ENCODE measurements at regions not wholly inside any gene's neighbourhood (a gene's known extent, or its start where the extent isn't known, plus 50 kb on each side); places are given as distances from the start of the nearest gene placed in this dataset.
"Not testable (repeated sequence)": the region's sequence is repeated elsewhere in the genome, so short reads cannot be mapped to it uniquely, and the experiment has no call there.

- no peak for TF ChIP-seq TARDBP (CRISPR knock-in tag; IDR thresholded peaks at IDR 0.05)
- no peak for TF ChIP-seq ATRX (CRISPR knock-in tag; IDR thresholded peaks at IDR 0.05; ENCODE audit: borderline replicate concordance)
- TF ChIP-seq ZNF703 (CRISPR knock-in tag; IDR thresholded peaks at IDR 0.05; ENCODE audit: borderline replicate concordance), result no peak
- no peak for TF ChIP-seq RXRA (CRISPR knock-in tag; IDR thresholded peaks at IDR 0.05)
- no peak for TF ChIP-seq KLF11 (CRISPR knock-in tag; IDR thresholded peaks at IDR 0.05)
- no peak for TF ChIP-seq BCLAF1 (IDR thresholded peaks at IDR 0.05)
- no peak for TF ChIP-seq ZNF768 (CRISPR knock-in tag; IDR thresholded peaks at IDR 0.05)
- no peak for TF ChIP-seq SRSF4 (IDR thresholded peaks at IDR 0.05; ENCODE audit: low read depth, low read length, poor library complexity, severe bottlenecking)
- TF ChIP-seq CHCHD3 (CRISPR knock-in tag; IDR thresholded peaks at IDR 0.05), result no peak
- TF ChIP-seq MBD4 (IDR thresholded peaks at IDR 0.05; ENCODE audit: borderline replicate concordance, low read length), result no peak
- TF ChIP-seq ZNF30 (CRISPR knock-in tag; IDR thresholded peaks at IDR 0.05), result no peak
Measured at GRCh38 chr18:22067682-22068081, 101.7 kb upstream of the GATA6 start (continued).

GRCh38 chr18:22068784-22069183, 100.6 kb upstream of the GATA6 start:
- FAIRE-seq; H2AFZ ChIP-seq (ENCODE audit: low read length); H3K4me3 ChIP-seq (replicated peaks in 1 of 3; ENCODE audit: insufficient read depth in 1 of 3, low read depth in 2 of 3, low read length in 3 of 3); ATAC-seq; CTCF ChIA-PET (ENCODE audit: low intra/inter-chr PET ratio, low total read pairs); H4K20me1 ChIP-seq (ENCODE audit: insufficient read depth, low read length); H3K79me2 ChIP-seq (ENCODE audit: insufficient read depth, low read length); H3K27ac ChIP-seq (ENCODE audit: extremely low read length, insufficient read depth, low read length); H3K9me3 ChIP-seq (ENCODE audit: low read length); POLR2A ChIA-PET; H3K36me3 ChIP-seq (replicated peaks in 1 of 2; ENCODE audit: control insufficient read depth in 1 of 2, insufficient read depth in 2 of 2, low read length in 2 of 2); intact Hi-C loops (cut with micrococcal nuclease; ENCODE audit: unreplicated experiment); H3K27me3 ChIP-seq (ENCODE audit: control insufficient read depth in 1 of 2, insufficient read depth in 2 of 2, low read length in 2 of 2); H3K4me2 ChIP-seq (ENCODE audit: low read depth, low read length); BruUV-seq (replicated peaks); DNase-seq (ENCODE audit: low spot score); H3K9ac ChIP-seq (ENCODE audit: insufficient read depth, low read depth, low read length); in situ Hi-C loops (cut with HindIII; ENCODE audit: extremely low pct_ligation_motif_present, low pct_unique_long_range_greater_than_20kb): not testable (repeated sequence)
- 67% methylated on average over 2 of the region's 2 CpGs for WGBS (ENCODE audit: low lambda C conversion rate)
- peaks cover 23% of the 10 kb centered on the region for H3K4me1 ChIP-seq (ENCODE audit: insufficient read depth, low read length)
